ENCODE measurements at regions not wholly inside any gene's neighbourhood (a gene's known extent, or its start where the extent isn't known, plus 50 kb on each side); places are given as distances from the start of the nearest gene placed in this dataset.

DNA sequence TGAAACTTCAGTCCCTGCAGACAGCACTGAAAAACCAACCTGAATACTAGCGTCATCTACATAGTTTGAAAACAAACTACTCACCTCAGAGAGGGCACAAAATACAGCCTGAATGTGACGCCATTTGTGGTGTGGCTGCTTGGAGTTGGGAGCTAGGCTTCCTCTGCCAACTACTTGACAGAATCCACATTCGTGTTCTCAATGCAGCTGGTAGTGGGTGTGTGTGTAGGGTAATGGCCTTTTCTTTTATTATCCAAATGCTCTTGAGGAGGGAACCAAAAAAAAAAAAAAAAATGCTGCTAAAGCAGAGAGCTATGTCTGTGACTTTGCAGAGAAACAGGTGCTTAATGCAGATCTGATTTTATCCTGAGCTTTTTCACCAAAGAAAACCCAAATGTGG lies 207.8 kb downstream of the OTOR start:
- TF ChIP-seq ZNF274 (IDR thresholded peaks at IDR 0.05; ENCODE audit: low read depth, low read length) (no peak), YY1 (IDR thresholded peaks at IDR 0.05; ENCODE audit: insufficient read depth, insufficient read length) (no peak)
